HCT116 (cell line): ENCODE measurements at regions not wholly inside any gene's neighbourhood (a gene's known extent, or its start where the extent isn't known, plus 50 kb on each side); places are given as distances from the start of the nearest gene placed in this dataset.

Experiments used
- CBX3 ChIP-seq: IDR thresholded peaks from 2 replicates; pipeline ENCODE4 v1.6.1; 2012; ENCODE audit warnings: low read depth
- CTCF ChIP-seq, 3 experiments: fragments of 200-600 bp in 1 of 3; sonication (generic) in 1 of 3; IDR thresholded peaks in 2 of 3; conservative IDR thresholded peaks in 1 of 3; 2 replicates each; pipeline ENCODE4 v1.5.1; 2012 to 2017; ENCODE audit warnings: low read depth in 2 of 3, low read length in 2 of 3, antibody characterized with exemption in 1 of 3, borderline replicate concordance in 1 of 3, control low read depth in 1 of 3, mild to moderate bottlenecking in 1 of 3, mixed read lengths in 1 of 3, mixed run types in 1 of 3, moderate library complexity in 1 of 3; ENCODE audit not compliant: insufficient read depth in 1 of 3
- ELF1 ChIP-seq: IDR thresholded peaks from 2 replicates; pipeline ENCODE4 v1.6.1; 2012; ENCODE audit warnings: low read depth, borderline replicate concordance
- FOSL1 ChIP-seq: IDR thresholded peaks from 2 replicates; pipeline ENCODE4 v1.6.1; 2012; ENCODE audit warnings: low read depth
- JUND ChIP-seq: IDR thresholded peaks from 2 replicates; pipeline ENCODE4 v1.6.1; 2012
- MAX ChIP-seq: IDR thresholded peaks from 2 replicates; pipeline ENCODE4 v1.6.1; 2012
- POLR2A ChIP-seq: IDR thresholded peaks from 2 replicates; pipeline ENCODE4 v1.7.0; 2011; ENCODE audit warnings: borderline replicate concordance; ENCODE audit not compliant: insufficient read depth, insufficient read length; ENCODE audit errors: extremely low read depth
- POLR2AphosphoS5 ChIP-seq: IDR thresholded peaks from 2 replicates; pipeline ENCODE4 v1.6.1; 2011; ENCODE audit warnings: mild to moderate bottlenecking, low read depth, low read length, moderate library complexity
- RAD21 ChIP-seq: IDR thresholded peaks from 2 replicates; pipeline ENCODE4 v1.6.1; 2012; ENCODE audit warnings: low read depth, mild to moderate bottlenecking
- REST ChIP-seq: IDR thresholded peaks from 2 replicates; pipeline ENCODE4 v1.6.1; 2012; ENCODE audit warnings: low read depth
- ZBTB33 ChIP-seq: IDR thresholded peaks from 2 replicates; pipeline ENCODE4 v1.6.1; 2011; ENCODE audit warnings: mild to moderate bottlenecking, low read length, moderate library complexity; ENCODE audit not compliant: insufficient replicate concordance; ENCODE audit errors: extremely low read depth

- no peak for TF ChIP-seq POLR2A
- TF ChIP-seq CTCF (IDR thresholded peaks at IDR 0.05 in 2 of 3, conservative IDR thresholded peaks at IDR 0.05 in 1 of 3; ENCODE audit: borderline replicate concordance in 1 of 3, insufficient read depth in 1 of 3, low read depth in 2 of 3, low read length in 2 of 3) = peak; percentile 39 to 46 (median 39); a peak in 4 of 6 replicates
- TF ChIP-seq ZBTB33 = no peak
- no peak for TF ChIP-seq MAX
- TF ChIP-seq FOSL1 = no peak
- TF ChIP-seq POLR2AphosphoS5 = no peak
- peak; percentile 57 for TF ChIP-seq RAD21
- no peak for TF ChIP-seq CBX3
- TF ChIP-seq ELF1 = no peak
- TF ChIP-seq REST = no peak
- no peak for TF ChIP-seq JUND
Measured at GRCh38 chr6:100176311-100176950, 182.4 kb upstream of the MCHR2 start.
